HL-60 (cell line): ENCODE measurements at regions not wholly inside any gene's neighbourhood (a gene's known extent, or its start where the extent isn't known, plus 50 kb on each side); places are given as distances from the start of the nearest gene placed in this dataset.

Experiments used
- DNase-seq, 2 experiments: peaks; one replicate each; pipeline ENCODE4 v3.0.0-alpha.2; 2010 to 2020; ENCODE audit warnings: low read depth in 1 of 2, low spot score in 1 of 2
- H3K27ac ChIP-seq: fragments of 250-450 bp; sonication (Bioruptor Pico); replicated peaks from 2 replicates; pipeline ENCODE4 v1.5.1; 2020; ENCODE audit warnings: mild to moderate bottlenecking, moderate library complexity
- H3K27me3 ChIP-seq: fragments of 250-450 bp; sonication (Bioruptor Pico); 2 replicates; pipeline ENCODE4 v1.5.1; 2021; ENCODE audit warnings: mild to moderate bottlenecking, moderate library complexity; ENCODE audit not compliant: insufficient read depth, poor library complexity, severe bottlenecking
- H3K4me3 ChIP-seq: replicated peaks from 2 replicates; pipeline ENCODE4 v1.5.1; 2011; ENCODE audit warnings: mild to moderate bottlenecking, control low read depth, low read length; ENCODE audit not compliant: insufficient read depth
- CTCF ChIP-seq: IDR thresholded peaks from one replicate; pipeline ENCODE4 v1.5.1; 2011; ENCODE audit warnings: low read length, control low read depth, inconsistent platforms; ENCODE audit not compliant: insufficient read depth
- GABPA ChIP-seq: IDR thresholded peaks from 2 replicates; pipeline ENCODE4 v1.6.1; 2012; ENCODE audit warnings: low read depth
- POLR2AphosphoS5 ChIP-seq: IDR thresholded peaks from 2 replicates; pipeline ENCODE4 v1.6.1; 2012; ENCODE audit warnings: low read depth
- REST ChIP-seq: IDR thresholded peaks from 2 replicates; pipeline ENCODE4 v1.6.1; 2012; ENCODE audit warnings: low read depth; ENCODE audit not compliant: insufficient replicate concordance
- SPI1 ChIP-seq: IDR thresholded peaks from 2 replicates; pipeline ENCODE4 v1.6.1; 2012; ENCODE audit warnings: low read depth, mild to moderate bottlenecking, borderline replicate concordance

GRCh38 chr5:17436761-17437221, 61.2 kb upstream of the TAF11L2 start:
- Histone ChIP-seq H3K4me3 (peak overlapping the region; percentile 7), H3K27ac (peak overlapping the region; percentile 91), H3K27me3 (no peaks in the 10 kb centered on the region)
- DNase-seq: peak; percentile 83 to 84
- peak; percentile 70 for TF ChIP-seq GABPA
- TF ChIP-seq CTCF: no peak
- peak; percentile 50 for TF ChIP-seq POLR2AphosphoS5
- TF ChIP-seq REST: no peak
- peak; percentile 83; the same call in 1 of the 2 replicates for TF ChIP-seq SPI1

DNA sequence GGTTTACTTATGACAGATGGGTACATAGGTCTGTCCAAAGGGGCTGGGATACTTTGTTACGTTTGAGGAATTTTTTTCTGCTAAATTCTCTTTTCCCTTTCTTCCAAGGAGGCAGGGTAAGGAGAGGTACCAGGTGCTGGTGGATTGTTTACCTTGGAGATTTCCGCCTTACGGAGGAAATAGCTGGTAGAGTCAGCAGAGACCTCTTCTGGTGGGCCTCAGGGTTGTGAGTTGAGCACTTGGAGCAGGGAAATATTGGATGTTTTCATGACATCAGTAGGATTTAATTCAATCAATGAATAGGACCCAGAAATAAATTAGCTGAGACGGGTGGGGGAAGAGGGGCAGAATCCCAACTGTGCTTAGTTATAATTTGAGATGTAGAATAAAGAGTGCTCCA, 60.0 kb upstream of the TAF11L2 start:
- Histone ChIP-seq H3K4me3 (no peak overlapping the region), H3K27me3 (no peaks in the 10 kb centered on the region), H3K27ac (peak overlapping the region; percentile 91)
- TF ChIP-seq POLR2AphosphoS5 (no peak), REST (no peak), CTCF (no peak), GABPA (no peak), SPI1 (no peak)
- no peak for DNase-seq

DNA sequence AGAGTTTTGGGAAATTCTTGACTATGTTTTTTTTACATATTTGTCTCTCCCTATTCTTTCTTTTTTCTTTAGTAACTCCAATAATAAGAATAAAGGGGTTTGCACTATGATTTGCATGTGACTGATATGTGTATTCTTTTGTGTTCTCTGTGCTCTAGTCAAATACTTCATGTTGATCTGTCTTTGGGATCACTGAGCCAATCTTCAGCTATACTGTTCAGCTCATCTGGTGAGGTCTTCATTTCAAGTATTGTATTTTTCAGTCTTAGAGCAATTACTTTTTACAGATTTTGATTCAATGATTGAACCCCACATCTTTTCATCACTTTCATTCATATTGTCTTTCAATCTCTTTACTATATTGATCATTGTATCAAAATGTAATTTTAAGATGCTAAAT, 58.1 kb upstream of the TAF11L2 start:
- TF ChIP-seq GABPA (no peak), POLR2AphosphoS5 (no peak), REST (no peak), CTCF (no peak), SPI1 (no peak)
- Histone ChIP-seq H3K27ac (no peak overlapping the region), H3K4me3 (no peak overlapping the region), H3K27me3 (no peaks in the 10 kb centered on the region)
- DNase-seq: no peak
